ENCODE measurements at regions not wholly inside any gene's neighbourhood (a gene's known extent, or its start where the extent isn't known, plus 50 kb on each side); places are given as distances from the start of the nearest gene placed in this dataset.

DNA sequence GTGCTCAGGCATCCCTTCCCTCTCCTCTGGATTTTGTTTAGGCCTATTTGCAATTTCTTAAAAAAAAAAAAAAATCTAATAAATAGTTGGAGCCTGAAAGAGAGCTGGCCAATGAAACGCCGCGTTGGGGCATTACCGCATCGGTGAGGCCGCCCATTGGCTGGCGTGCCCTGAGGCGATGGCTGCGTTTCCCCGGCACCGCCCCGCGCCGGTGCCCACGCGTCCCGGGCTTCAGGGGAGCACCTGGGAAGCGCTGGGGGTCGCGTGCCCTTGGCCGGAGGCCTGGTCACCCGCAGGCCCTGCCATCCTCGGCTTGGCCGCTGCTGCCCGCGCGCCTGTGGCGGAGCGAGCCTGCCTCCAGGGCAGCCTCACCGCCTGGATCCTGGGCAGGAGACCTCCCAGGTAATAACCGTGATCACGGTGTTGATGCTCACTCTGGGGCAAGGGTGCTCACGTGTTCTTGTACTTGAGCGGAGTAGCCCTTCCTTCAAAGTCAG is 155.4 kb downstream of the NRN1 start:
- peaks cover 15% of the 10 kb centered on the region for H3K4me1 ChIP-seq (ENCODE audit: insufficient read depth, low read length, severe bottlenecking)
- peak overlapping the region; percentile 78 for H3K9ac ChIP-seq (ENCODE audit: low read length)
- H3K9me2 ChIP-seq (ENCODE audit: low read depth, low read length), result no peaks in the 10 kb centered on the region
- TF ChIP-seq CTCF (IDR thresholded peaks at IDR 0.05; ENCODE audit: low read length) (no peak), EZH2 (IDR thresholded peaks at IDR 0.05; ENCODE audit: borderline replicate concordance, low read length) (no peak)
- no peaks in the 10 kb centered on the region; the same call in 1 of the 2 replicates for H3K36me3 ChIP-seq (ENCODE audit: insufficient read depth, low read length)
- peak overlapping the region; percentile 90 for H3K4me2 ChIP-seq (ENCODE audit: low read length)
- no peaks in the 10 kb centered on the region for H4K20me1 ChIP-seq (ENCODE audit: insufficient read depth, low read length)
- H3K79me2 ChIP-seq (ENCODE audit: insufficient read depth, low read length), result no peaks in the 10 kb centered on the region
- no peaks in the 10 kb centered on the region for H3K9me3 ChIP-seq (ENCODE audit: low read length)
- no peak overlapping the region for H3K27ac ChIP-seq (ENCODE audit: low read depth, low read length, poor library complexity, severe bottlenecking)
- H3F3A ChIP-seq (ENCODE audit: insufficient read depth, low read length), result no peaks in the 10 kb centered on the region
- no peaks in the 10 kb centered on the region; the same call in 1 of the 2 replicates for H3K27me3 ChIP-seq (ENCODE audit: insufficient read depth, low read length)
- peak overlapping the region; percentile 70 for H3K4me3 ChIP-seq (ENCODE audit: low read depth, low read length, poor library complexity, severe bottlenecking)
- H2AFZ ChIP-seq (ENCODE audit: low read length), result no peak overlapping the region

- H2AFZ ChIP-seq (ENCODE audit: low read length), result peak overlapping the region; percentile 97; the same call in 1 of the 2 replicates
- H3K36me3 ChIP-seq (ENCODE audit: insufficient read depth, low read length), result no peaks in the 10 kb centered on the region; the same call in 1 of the 2 replicates
- peak overlapping the region; percentile 70 for H3K4me3 ChIP-seq (ENCODE audit: low read depth, low read length, poor library complexity, severe bottlenecking)
- H3K27me3 ChIP-seq (ENCODE audit: insufficient read depth, low read length), result no peaks in the 10 kb centered on the region; the same call in 1 of the 2 replicates
- no peaks in the 10 kb centered on the region for H3K9me2 ChIP-seq (ENCODE audit: low read depth, low read length)
- H3K4me2 ChIP-seq (ENCODE audit: low read length), result peak overlapping the region; percentile 90
- H4K20me1 ChIP-seq (ENCODE audit: insufficient read depth, low read length), result no peaks in the 10 kb centered on the region
- H3K9me3 ChIP-seq (ENCODE audit: low read length), result no peaks in the 10 kb centered on the region
- H3F3A ChIP-seq (ENCODE audit: insufficient read depth, low read length), result no peaks in the 10 kb centered on the region
- peak overlapping the region; percentile 78 for H3K9ac ChIP-seq (ENCODE audit: low read length)
- no peaks in the 10 kb centered on the region for H3K79me2 ChIP-seq (ENCODE audit: insufficient read depth, low read length)
- H3K27ac ChIP-seq (ENCODE audit: low read depth, low read length, poor library complexity, severe bottlenecking), result no peak overlapping the region
- H3K4me1 ChIP-seq (ENCODE audit: insufficient read depth, low read length, severe bottlenecking), result peaks cover 15% of the 10 kb centered on the region
- no peak for TF ChIP-seq CTCF (IDR thresholded peaks at IDR 0.05; ENCODE audit: low read length)
Measured at GRCh38 chr6:5850848-5851255, 155.9 kb downstream of the NRN1 start.

- Histone ChIP-seq H3K4me1 (ENCODE audit: insufficient read depth, low read length, severe bottlenecking) (peaks cover 12% of the 10 kb centered on the region), H3K36me3 (ENCODE audit: insufficient read depth, low read length) (no peaks in the 10 kb centered on the region), H3K27ac (ENCODE audit: low read depth, low read length, poor library complexity, severe bottlenecking) (no peak overlapping the region), H3K9ac (ENCODE audit: low read length) (no peak overlapping the region), H4K20me1 (ENCODE audit: insufficient read depth, low read length) (no peaks in the 10 kb centered on the region), H3K9me2 (ENCODE audit: low read depth, low read length) (no peaks in the 10 kb centered on the region), H3K9me3 (ENCODE audit: low read length) (0 out of 2 replicates have a peak, but pooled peaks cover 4% of the 10 kb centered on the region), H3K4me3 (ENCODE audit: low read depth, low read length, poor library complexity, severe bottlenecking) (no peak overlapping the region), H3K4me2 (ENCODE audit: low read length) (no peak overlapping the region), H3F3A (ENCODE audit: insufficient read depth, low read length) (no peaks in the 10 kb centered on the region), H2AFZ (ENCODE audit: low read length) (no peak overlapping the region), H3K79me2 (ENCODE audit: insufficient read depth, low read length) (no peaks in the 10 kb centered on the region), H3K27me3 (ENCODE audit: insufficient read depth, low read length) (no peaks in the 10 kb centered on the region; the same call in 1 of the 2 replicates)
- TF ChIP-seq CTCF (IDR thresholded peaks at IDR 0.05; ENCODE audit: low read length) (no peak), EZH2 (IDR thresholded peaks at IDR 0.05; ENCODE audit: borderline replicate concordance, low read length) (no peak)
Measured at GRCh38 chr6:5846889-5847288, 159.8 kb downstream of the NRN1 start.

Data from OCI-LY1 (cell line).